Neural crest cell (in vitro differentiated cells): ENCODE measurements at regions not wholly inside any gene's neighbourhood (a gene's known extent, or its start where the extent isn't known, plus 50 kb on each side); places are given as distances from the start of the nearest gene placed in this dataset.

Experiments used
- DNase-seq: peaks from one replicate; pipeline ENCODE4 v3.0.0; 2021; ENCODE audit warnings: low read depth, mixed read lengths, low spot score
- H3K27ac Mint-ChIP-seq: one replicate; pipeline ENCODE4 v1.8.0; 2021; ENCODE audit warnings: mild to moderate bottlenecking, mixed read lengths; ENCODE audit not compliant: unreplicated experiment
- H3K27me3 Mint-ChIP-seq: 2 replicates; pipeline ENCODE4 v1.8.0; 2021; ENCODE audit warnings: low read depth, mild to moderate bottlenecking, mixed read lengths
- H3K36me3 Mint-ChIP-seq: 2 replicates; pipeline ENCODE4 v1.8.0; 2021; ENCODE audit warnings: low read depth, mild to moderate bottlenecking, mixed read lengths
- H3K4me1 Mint-ChIP-seq: 2 replicates; pipeline ENCODE4 v1.8.0; 2021; ENCODE audit warnings: mixed read lengths
- H3K4me3 Mint-ChIP-seq: one replicate; pipeline ENCODE4 v1.8.0; 2021; ENCODE audit warnings: mild to moderate bottlenecking, mixed read lengths
- H3K9me3 Mint-ChIP-seq: 2 replicates; pipeline ENCODE4 v1.8.0; 2021; ENCODE audit warnings: mixed read lengths
- TF ChIP-seq, protein P1 (sequence below): fragments of 200-600 bp; sonication (generic); conservative IDR thresholded peaks from 2 replicates; pipeline ENCODE4 v1.5.0; 2021; ENCODE audit warnings: antibody characterized with exemption, mild to moderate bottlenecking

DNA sequence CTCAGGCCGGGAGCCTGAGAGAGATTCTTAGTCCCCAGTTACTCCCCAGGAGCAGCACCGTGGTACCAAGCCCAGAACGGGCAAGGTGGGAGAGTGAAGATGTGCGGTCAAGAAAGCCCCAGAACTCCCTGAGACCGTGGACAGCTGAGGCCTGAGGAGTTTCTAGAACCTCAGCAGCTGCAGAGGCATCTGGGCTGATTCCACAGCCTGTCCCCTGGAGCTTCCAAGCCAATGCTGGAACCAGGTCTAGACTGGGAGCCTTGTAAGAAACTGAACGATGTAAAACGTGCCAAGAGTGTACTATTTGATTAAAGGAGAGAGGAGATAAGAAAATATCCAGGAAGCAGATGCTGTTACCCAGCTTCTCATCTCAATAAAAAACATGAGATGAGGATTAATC, 366.3 kb downstream of the TNS3 start:
- Mint-ChIP-seq H3K27me3 (no peaks in the 10 kb centered on the region), H3K4me1 (no peaks in the 10 kb centered on the region), H3K9me3 (peaks cover 4% of the 10 kb centered on the region), H3K4me3 (no peak overlapping the region), H3K36me3 (no peaks in the 10 kb centered on the region), H3K27ac (no peak overlapping the region)
- TF ChIP-seq, protein P1, sequence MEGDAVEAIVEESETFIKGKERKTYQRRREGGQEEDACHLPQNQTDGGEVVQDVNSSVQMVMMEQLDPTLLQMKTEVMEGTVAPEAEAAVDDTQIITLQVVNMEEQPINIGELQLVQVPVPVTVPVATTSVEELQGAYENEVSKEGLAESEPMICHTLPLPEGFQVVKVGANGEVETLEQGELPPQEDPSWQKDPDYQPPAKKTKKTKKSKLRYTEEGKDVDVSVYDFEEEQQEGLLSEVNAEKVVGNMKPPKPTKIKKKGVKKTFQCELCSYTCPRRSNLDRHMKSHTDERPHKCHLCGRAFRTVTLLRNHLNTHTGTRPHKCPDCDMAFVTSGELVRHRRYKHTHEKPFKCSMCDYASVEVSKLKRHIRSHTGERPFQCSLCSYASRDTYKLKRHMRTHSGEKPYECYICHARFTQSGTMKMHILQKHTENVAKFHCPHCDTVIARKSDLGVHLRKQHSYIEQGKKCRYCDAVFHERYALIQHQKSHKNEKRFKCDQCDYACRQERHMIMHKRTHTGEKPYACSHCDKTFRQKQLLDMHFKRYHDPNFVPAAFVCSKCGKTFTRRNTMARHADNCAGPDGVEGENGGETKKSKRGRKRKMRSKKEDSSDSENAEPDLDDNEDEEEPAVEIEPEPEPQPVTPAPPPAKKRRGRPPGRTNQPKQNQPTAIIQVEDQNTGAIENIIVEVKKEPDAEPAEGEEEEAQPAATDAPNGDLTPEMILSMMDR, result no peak
- DNase-seq, result no peak

DNA sequence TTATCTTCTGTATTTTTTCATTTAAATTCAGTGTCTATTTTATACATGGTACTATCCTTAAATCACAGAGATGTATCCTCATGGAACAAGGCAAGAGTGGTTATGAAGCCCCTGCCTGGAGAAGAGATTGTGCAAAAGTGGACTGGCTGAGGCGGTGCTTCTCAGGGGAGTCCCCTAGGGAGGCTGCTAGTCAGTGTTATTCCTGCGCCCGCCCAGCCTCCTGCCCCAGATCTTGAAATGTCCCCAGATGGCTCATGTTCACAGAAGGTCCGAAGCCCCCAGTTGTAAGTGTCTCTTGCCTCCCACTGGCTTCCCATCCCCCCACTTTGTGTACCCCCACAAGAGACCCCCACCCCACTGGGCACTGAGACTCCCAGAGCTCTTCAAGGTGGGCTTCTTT, 366.9 kb downstream of the TNS3 start:
- no peak overlapping the region for H3K4me3 Mint-ChIP-seq
- H3K4me1 Mint-ChIP-seq, result no peaks in the 10 kb centered on the region
- H3K36me3 Mint-ChIP-seq, result no peaks in the 10 kb centered on the region
- DNase-seq, result no peak
- no peak overlapping the region for H3K27ac Mint-ChIP-seq
- TF ChIP-seq, protein P1, result no peak
- H3K27me3 Mint-ChIP-seq, result no peaks in the 10 kb centered on the region
- peaks cover 4% of the 10 kb centered on the region for H3K9me3 Mint-ChIP-seq

DNA sequence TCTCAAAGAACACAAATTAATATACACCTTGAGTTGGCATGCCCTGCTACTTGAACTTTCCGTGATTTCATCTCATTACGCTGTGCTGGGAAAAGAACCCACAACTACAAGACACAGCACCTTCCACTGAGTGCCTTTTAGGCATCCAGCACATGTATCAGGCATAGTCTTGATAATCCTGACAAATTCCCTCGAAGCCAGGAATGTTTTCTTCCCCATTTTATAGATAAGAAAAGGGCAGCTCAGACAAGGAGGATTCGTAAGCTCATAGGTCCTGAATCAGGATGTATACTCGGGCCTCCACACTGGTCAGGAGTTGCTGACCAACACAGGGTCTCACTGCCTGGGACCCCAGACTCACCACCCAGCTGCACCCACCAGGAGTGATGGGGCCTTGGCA, 368.6 kb downstream of the TNS3 start:
- DNase-seq, result no peak
- TF ChIP-seq, protein P1, result no peak
- Mint-ChIP-seq H3K27ac (no peak overlapping the region), H3K36me3 (no peaks in the 10 kb centered on the region), H3K4me3 (no peak overlapping the region), H3K4me1 (no peaks in the 10 kb centered on the region), H3K27me3 (no peaks in the 10 kb centered on the region), H3K9me3 (peaks cover 6% of the 10 kb centered on the region)

DNA sequence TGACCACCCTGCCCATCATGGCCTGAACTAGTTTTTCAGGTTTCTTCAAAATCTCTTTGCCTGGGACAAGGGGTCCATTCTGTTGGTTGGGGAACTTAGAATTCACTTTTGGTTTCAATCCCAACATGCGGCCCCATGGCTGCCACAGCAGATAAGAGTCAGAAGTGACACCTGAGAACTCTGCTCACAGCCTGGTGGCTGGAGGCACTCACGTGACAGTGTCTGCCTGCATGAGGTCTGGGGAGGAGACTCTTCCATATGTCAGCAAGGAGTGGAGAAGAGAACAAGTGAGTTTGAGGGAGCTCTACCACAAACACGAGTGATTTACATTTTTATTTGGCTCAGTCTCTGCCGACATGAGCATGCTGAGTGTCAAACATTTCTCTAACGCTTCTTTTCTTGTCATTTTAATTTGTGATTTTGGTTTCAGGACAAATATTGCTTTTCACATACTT, 370.4 kb downstream of the TNS3 start:
- H3K4me1 Mint-ChIP-seq, result no peaks in the 10 kb centered on the region
- TF ChIP-seq, protein P1, result no peak
- H3K27me3 Mint-ChIP-seq, result no peaks in the 10 kb centered on the region
- no peak overlapping the region for H3K4me3 Mint-ChIP-seq
- DNase-seq, result no peak
- H3K36me3 Mint-ChIP-seq, result no peaks in the 10 kb centered on the region
- H3K9me3 Mint-ChIP-seq, result peaks cover 14% of the 10 kb centered on the region
- H3K27ac Mint-ChIP-seq, result no peak overlapping the region

DNA sequence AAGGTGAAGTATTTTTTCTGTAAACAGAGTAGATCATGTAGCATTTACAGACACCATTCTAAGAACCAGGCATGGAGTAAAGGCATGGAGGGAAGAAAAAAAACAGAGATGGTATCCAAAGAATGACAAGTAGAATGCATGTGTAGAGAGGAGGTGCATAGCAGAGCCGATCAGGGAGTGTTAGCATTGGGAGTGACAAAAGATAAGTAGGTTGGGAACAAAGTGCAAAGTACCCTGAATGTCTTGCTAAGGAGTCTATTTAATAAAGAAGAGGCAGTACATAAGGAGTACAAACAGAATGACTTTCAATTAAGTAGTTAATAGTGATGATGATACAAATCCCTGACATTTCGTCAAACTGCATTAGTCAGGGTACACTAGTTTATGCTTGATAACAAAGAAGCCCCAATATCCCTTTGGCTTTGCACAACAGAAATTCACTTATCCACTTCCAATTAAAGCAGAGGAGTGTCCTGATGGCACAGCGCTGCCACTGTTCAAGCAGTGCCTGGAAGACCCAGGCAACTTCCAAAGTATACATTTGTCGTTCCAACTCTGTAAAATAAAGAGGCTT, 371.5 kb downstream of the TNS3 start:
- H3K4me1 Mint-ChIP-seq, result no peaks in the 10 kb centered on the region
- no peak overlapping the region for H3K4me3 Mint-ChIP-seq
- TF ChIP-seq, protein P1, result no peak
- H3K27ac Mint-ChIP-seq, result no peak overlapping the region
- peaks cover 14% of the 10 kb centered on the region for H3K9me3 Mint-ChIP-seq
- no peak for DNase-seq
- no peaks in the 10 kb centered on the region for H3K27me3 Mint-ChIP-seq
- no peaks in the 10 kb centered on the region for H3K36me3 Mint-ChIP-seq
